Ovary (tissue), 3 donors: ENCODE measurements at regions not wholly inside any gene's neighbourhood (a gene's known extent, or its start where the extent isn't known, plus 50 kb on each side); places are given as distances from the start of the nearest gene placed in this dataset.

Source experiments
- CTCF ChIP-seq, 3 donors: fragments of 450-650 bp in 2 of 3; fragments of 200-600 bp in 1 of 3; IDR thresholded peaks; one replicate each; pipeline versions ENCODE4 v1.5.1 to v1.8.0; 2016 to 2022; ENCODE audit warnings: antibody characterized with exemption in 3 of 3, mild to moderate bottlenecking in 1 of 3
- POLR2A ChIP-seq: fragments of 450-650 bp; IDR thresholded peaks from one replicate; pipeline ENCODE4 v1.6.1; 2017; ENCODE audit warnings: antibody characterized with exemption, mild to moderate bottlenecking, moderate library complexity
- donor health status: DM: no; HTN: no; CAD: no.

GRCh38 chr18:46298511-46298910 is 194.3 kb downstream of the HAUS1 start:
- TF ChIP-seq CTCF (IDR thresholded peaks at IDR 0.05), result no peak
- TF ChIP-seq POLR2A, result no peak
